C4-2B (cell line): ENCODE measurements at regions not wholly inside any gene's neighbourhood (a gene's known extent, or its start where the extent isn't known, plus 50 kb on each side); places are given as distances from the start of the nearest gene placed in this dataset.

Experiments used
- H3K27ac ChIP-seq: fragments of 450-650 bp; 2 replicates; pipeline ENCODE4 v1.5.1; 2017
- ZFX ChIP-seq: fragments of 450-650 bp; IDR thresholded peaks from 2 replicates; pipeline ENCODE4 v1.6.1; 2017
- TF ChIP-seq, protein P1 (sequence below): fragments of 450-650 bp; conservative IDR thresholded peaks from 2 replicates; pipeline ENCODE4 v1.5.1; 2017; ENCODE audit warnings: mild to moderate bottlenecking

DNA sequence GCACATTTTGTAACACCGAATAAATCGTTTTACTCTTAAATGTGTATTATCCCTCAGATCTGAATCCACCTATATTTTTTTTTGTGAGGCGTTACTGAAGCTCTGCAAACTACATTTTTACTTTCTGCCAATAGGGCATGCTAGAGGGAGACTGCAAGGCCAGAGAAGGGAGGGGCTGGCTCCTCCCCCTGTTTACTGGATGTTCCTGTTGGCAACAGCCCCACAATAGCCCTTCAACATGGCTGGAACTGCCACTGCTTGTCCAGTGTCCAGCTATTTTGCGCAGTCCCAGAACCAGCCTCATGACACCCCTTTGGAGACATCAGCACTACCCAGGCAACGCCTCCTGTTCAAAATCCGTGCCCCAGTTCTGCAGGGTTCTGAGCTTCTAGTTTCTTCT lies 85.4 kb upstream of the MIER3 start:
- TF ChIP-seq, protein P1, sequence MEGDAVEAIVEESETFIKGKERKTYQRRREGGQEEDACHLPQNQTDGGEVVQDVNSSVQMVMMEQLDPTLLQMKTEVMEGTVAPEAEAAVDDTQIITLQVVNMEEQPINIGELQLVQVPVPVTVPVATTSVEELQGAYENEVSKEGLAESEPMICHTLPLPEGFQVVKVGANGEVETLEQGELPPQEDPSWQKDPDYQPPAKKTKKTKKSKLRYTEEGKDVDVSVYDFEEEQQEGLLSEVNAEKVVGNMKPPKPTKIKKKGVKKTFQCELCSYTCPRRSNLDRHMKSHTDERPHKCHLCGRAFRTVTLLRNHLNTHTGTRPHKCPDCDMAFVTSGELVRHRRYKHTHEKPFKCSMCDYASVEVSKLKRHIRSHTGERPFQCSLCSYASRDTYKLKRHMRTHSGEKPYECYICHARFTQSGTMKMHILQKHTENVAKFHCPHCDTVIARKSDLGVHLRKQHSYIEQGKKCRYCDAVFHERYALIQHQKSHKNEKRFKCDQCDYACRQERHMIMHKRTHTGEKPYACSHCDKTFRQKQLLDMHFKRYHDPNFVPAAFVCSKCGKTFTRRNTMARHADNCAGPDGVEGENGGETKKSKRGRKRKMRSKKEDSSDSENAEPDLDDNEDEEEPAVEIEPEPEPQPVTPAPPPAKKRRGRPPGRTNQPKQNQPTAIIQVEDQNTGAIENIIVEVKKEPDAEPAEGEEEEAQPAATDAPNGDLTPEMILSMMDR: no peak; the same call in 1 of the 2 replicates
- TF ChIP-seq ZFX: no peak
- H3K27ac ChIP-seq: no peak overlapping the region

DNA sequence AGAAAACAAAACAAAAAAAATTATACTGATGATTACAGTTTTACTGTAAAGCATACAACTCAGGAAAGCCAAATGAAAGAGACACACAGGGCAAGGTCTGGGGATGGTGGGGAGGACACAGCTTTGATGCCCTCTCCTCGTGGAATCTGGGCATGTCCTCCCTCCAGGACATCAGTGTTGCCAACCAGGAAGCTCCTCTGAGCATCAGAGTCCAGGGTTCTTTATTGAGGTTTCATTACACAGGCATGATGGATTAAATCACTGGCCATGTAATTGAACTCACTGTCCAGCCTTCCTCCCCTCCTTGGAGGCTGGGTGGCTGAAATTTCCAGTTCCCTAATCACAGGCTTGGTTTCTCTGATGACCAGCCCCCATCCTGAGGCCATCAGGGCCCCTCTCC lies 89.6 kb upstream of the MIER3 start:
- H3K27ac ChIP-seq: no peak overlapping the region
- TF ChIP-seq, protein P1: no peak
- TF ChIP-seq ZFX: no peak

DNA sequence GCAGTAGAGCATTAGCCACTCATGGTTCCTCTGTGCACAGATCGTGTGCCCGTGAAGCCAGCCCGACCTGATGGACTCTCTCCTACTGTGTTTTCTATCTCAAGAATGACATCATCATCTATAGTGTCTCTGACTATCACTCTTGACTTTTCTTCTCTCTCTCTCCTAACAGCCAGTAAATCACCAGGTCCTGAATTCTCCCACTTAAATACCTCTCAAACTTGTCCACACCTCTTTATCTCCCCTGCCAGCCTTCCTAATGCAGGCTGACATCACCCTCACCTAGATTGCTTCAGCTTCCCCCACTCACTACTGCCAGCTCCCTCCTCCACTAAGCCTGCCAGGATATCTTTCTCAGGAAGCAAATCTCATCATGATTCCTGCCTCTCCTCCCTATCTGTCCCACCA lies 90.6 kb upstream of the MIER3 start:
- TF ChIP-seq, protein P1: no peak
- TF ChIP-seq ZFX: no peak
- H3K27ac ChIP-seq: no peak overlapping the region

DNA sequence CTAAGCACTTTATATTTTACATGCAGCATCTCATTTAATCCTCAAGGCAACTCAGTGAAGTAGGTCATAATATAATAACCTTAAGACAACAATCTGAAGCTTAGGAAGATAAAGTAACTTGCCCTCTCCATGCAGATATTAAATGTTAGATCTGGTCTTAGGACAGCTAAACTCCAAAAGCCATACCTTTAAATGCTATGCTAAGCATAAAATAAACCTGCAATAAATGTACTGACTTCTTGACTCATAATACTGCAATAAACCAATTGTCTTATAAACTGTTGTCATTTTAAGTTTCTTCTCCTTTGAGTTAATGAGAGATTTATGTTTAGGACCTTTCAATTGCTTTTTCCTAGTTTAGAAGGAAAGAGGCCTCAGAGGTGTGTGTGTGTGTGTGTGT lies 102.2 kb upstream of the MIER3 start:
- no peak overlapping the region for H3K27ac ChIP-seq
- TF ChIP-seq, protein P1: no peak
- TF ChIP-seq ZFX: no peak

DNA sequence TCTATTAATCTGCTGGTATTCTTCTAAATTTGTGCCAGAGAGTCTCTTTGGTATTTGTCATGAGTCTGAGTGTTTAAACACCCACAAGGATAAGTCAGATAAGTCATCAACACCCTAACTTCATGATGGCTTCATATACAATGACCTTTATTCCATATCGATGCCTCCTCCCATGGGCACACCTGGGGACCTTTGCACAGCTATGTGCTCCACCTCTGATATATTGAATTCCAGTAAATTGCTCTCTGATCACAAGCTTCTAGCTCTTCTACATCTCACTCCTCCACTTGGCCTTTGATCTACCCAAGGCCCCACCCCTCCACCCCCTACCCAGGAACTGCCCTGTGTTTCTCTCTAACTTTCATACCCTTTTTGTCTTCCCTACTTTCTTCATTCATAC lies 102.7 kb upstream of the MIER3 start:
- TF ChIP-seq, protein P1: no peak
- TF ChIP-seq ZFX: no peak
- H3K27ac ChIP-seq: no peak overlapping the region

DNA sequence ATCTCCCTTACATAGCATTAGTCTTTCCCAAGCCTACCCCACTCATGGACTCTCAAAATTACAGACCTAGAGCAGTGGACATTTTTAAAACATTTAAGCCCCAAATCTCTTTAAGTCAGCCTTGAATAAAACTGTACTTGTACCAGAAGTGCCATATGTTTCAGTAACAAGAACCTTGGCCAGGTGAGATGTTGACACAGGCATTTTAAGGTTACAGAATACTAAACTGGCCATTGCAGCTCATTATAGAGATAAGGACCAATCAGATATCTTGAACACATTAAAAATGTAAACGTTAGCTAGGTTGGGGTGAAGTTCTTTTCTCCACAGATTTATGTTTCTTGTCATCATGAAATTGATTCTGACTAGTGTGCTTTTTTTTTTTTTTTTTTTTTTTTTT lies 103.8 kb upstream of the MIER3 start:
- H3K27ac ChIP-seq: no peak overlapping the region
- TF ChIP-seq, protein P1: no peak
- TF ChIP-seq ZFX: no peak

DNA sequence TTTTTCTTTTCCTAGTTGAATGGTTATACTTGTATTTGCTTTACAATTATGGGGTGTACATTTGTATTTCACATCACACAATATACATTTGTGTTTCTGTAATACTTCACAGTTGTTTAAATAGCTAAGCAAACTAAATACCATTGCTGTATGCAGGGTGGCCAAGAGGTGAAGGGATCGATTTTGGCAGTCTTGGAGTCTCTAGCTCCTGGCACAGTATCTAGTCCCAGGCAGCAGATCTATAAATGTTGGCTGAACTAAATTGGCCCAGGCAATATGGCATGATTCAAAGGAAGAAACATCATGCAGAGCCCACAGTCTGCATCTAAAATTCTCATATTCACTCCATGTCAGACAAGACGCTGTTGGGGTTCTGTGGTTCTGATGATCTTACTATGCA lies 110.1 kb upstream of the GPBP1 start:
- TF ChIP-seq, protein P1: no peak
- TF ChIP-seq ZFX: no peak
- no peak overlapping the region for H3K27ac ChIP-seq
